ENCODE measurements at regions not wholly inside any gene's neighbourhood (a gene's known extent, or its start where the extent isn't known, plus 50 kb on each side); places are given as distances from the start of the nearest gene placed in this dataset.

DNA sequence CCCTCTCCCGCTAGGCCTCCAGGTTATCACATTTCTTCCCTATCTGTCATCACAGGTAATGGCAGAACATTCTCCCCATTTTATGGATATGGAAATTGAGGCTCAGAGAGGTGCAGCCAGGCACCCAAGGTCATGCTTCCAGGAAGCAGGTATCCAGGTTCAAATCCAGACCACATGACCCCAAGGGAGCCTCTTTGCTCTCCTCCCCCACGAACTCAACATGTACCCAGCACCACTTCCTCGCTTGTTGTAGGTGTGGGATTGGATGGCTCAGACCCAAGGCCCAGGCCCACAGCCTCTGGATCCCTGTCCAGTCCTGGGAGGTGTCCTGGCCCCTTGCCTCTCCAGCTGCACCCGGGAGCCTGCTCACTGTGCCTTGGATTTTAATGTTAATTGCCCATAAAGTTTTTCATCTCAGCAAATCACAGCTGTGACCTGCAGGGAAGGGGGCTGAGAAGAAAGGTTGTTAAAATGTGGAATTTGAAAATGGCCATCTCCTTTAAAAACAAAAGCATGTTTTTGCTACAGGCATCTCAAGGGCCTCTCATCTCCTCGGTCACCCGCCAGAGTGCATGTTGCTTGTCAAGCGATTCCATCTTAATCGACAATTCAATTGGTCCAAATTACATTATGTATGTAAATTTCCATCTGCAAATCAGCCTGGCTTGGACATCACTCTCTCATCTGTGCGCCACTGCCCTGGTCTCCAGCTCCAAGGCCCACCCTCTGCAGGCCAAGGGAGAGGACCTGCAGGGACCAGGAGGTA is 205.4 kb upstream of the ZMIZ1 start:
- no peak overlapping the region for H3K4me3 ChIP-seq (ENCODE audit: low read depth, low read length)

DNA sequence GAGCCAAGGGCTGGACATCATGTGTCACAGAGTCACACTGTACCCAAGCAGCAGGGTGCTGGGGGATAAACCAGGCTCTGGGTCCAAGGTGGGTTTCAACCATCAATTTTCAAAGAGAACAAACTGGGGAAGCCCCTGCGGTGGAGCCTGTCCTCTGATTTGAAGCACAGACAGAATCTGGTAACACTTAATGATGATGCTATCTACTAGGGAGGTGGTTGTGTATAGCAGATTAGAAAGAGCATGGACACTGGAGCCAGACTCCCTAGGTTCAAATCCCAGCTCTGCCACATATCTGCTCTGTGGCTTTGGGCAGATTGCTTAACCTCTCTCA is 204.9 kb upstream of the ZMIZ1 start:
- no peak overlapping the region for H3K4me3 ChIP-seq (ENCODE audit: low read depth, low read length)
- TF ChIP-seq, protein P1, sequence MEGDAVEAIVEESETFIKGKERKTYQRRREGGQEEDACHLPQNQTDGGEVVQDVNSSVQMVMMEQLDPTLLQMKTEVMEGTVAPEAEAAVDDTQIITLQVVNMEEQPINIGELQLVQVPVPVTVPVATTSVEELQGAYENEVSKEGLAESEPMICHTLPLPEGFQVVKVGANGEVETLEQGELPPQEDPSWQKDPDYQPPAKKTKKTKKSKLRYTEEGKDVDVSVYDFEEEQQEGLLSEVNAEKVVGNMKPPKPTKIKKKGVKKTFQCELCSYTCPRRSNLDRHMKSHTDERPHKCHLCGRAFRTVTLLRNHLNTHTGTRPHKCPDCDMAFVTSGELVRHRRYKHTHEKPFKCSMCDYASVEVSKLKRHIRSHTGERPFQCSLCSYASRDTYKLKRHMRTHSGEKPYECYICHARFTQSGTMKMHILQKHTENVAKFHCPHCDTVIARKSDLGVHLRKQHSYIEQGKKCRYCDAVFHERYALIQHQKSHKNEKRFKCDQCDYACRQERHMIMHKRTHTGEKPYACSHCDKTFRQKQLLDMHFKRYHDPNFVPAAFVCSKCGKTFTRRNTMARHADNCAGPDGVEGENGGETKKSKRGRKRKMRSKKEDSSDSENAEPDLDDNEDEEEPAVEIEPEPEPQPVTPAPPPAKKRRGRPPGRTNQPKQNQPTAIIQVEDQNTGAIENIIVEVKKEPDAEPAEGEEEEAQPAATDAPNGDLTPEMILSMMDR (conservative IDR thresholded peaks at IDR 0.05; ENCODE audit: low read depth, low read length) = no peak
- DNase-seq (ENCODE audit: low read depth) = no peak

More for the DNA sequence above, 205.4 kb upstream of the ZMIZ1 start:
- no peak for DNase-seq (ENCODE audit: low read depth)
- TF ChIP-seq, protein P1 (conservative IDR thresholded peaks at IDR 0.05; ENCODE audit: low read depth, low read length) = no peak

DNA sequence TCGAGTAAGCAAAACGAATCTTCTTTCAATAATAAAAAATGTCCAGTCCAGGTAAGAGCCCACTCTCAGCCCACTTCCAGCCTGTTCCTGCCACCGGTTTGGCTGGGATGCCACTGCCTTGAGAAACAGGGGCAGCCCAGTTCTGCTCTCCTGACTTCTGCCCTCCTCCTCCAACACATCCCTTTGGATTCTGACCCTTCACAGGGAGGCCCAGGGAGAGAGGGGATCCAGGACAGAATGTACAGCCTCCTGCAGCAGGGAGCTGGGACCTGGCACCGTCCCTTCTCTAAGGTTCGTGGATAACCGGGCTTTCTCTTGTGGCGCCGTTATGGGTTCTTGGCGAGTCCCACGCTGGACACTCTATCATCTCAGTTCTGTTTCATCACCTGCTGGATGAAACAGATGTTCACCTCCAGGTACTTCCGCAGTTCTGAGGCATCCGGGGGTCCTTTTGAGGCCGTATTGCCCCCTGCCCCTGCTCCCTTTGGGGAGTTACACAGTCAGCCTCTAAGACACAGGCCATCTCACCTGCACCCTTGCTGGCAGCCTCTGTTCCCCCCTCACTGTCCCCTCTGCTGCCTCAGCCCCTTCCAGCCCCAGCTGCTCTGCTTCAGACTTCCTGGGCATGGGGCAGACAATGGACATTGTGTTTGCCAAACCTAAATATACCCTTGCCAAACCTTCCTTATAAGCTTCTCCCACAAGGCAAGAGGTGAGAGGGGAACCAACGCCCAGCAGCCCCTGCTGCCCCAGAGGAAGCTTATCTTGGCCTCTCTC is 203.8 kb upstream of the ZMIZ1 start:
- TF ChIP-seq, protein P1 (conservative IDR thresholded peaks at IDR 0.05; ENCODE audit: low read depth, low read length) = no peak
- no peak overlapping the region for H3K4me3 ChIP-seq (ENCODE audit: low read depth, low read length)
- DNase-seq (ENCODE audit: low read depth) = no peak

DNA sequence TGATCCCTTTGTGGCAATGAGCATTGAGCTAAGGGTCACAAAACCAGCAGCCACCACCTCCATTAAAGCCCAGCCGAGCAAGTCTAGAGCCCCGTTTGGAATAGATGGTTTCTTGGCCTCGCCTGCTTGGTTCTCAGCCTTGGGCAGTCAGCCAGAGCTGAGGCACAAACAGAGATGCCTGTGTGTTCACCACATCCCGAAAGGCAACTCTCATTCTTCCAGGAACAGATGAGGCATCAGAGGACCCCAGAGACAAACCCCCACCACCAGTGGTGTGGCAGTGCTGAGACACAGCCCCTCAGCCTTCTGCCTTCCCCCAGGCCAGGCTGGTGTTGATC is 203.3 kb upstream of the ZMIZ1 start:
- DNase-seq (ENCODE audit: low read depth) = no peak
- H3K4me3 ChIP-seq (ENCODE audit: low read depth, low read length) = no peak overlapping the region
- TF ChIP-seq, protein P1 (conservative IDR thresholded peaks at IDR 0.05; ENCODE audit: low read depth, low read length) = no peak

DNA sequence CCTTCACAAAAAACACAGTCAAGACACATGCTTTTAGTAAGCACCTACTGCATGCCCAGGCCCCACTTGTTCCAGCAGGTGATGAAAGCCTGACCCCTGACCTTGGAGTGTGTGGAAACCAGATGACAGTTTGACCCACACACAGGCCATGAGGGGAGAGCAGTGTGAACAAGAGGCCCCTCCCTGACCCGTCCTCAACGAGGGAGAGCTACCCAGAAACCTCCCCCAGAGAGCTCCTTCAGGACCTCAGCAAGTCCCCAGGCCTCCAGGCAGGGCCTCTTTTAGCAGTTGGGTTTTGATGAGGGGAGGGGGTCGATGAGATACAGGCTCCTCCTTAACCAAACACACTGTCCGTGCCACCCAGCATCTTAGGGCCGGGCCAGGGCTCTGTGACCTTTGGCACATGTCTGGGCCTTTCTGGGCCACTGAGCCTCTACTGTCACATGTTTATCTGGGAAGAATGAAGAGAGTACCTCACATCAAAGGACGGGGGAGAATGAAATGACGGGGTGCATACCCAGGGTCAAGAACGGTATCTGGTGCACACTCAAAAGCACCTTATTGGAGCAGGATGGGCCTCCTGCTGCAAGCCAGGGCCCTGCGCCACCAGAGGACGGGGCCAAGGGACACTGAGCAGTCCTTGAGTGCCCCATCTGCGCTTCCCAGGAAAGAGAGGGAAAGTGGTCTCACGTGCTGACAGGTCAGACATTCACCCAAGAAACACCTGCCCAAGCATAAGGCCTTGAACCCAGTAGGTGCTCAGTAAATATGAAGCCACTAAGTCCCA is 202.6 kb upstream of the ZMIZ1 start:
- no peak overlapping the region for H3K4me3 ChIP-seq (ENCODE audit: low read depth, low read length)
- no peak for DNase-seq (ENCODE audit: low read depth)
- TF ChIP-seq, protein P1 (conservative IDR thresholded peaks at IDR 0.05; ENCODE audit: low read depth, low read length) = no peak

DNA sequence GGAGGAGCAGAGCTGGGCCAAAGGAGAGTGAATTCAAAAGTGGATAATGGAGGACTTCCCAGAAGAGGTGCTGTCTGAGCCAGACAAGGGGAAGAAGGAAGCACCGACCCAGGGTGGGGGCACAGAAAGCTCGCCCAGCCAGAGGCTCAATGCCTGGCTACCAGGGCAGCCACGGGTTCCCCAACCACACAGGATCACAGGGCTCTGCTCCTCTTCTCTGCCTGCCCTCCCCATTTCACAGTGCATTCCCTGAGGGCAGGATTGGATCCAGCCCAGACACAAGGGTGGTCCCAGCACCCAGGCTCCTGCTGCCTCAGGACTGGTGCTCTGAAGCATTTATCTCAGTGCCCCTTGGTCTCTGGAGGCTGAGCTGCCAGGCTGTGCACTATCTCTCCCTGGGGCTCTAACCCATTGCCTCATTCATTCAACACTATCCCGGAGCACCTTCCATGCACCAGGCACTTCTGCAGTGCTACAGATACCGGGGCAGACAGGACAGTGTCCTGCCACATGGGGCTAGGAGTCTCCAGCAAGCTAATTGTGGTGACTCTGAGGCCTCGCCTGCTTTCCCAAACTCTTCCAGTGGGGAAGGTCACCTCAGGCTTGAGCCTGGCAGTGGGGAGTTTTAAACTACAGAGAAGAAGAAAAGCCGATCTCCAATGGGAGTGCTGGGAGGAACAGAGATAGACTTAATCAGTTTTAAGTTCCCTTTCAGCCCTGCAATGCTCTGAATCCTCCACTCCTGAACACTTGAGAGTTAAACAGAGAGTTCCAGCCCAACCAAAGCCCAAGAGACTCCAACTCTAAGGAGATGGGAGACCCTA is 201.8 kb upstream of the ZMIZ1 start:
- TF ChIP-seq, protein P1 (conservative IDR thresholded peaks at IDR 0.05; ENCODE audit: low read depth, low read length) = no peak
- no peak for DNase-seq (ENCODE audit: low read depth)
- H3K4me3 ChIP-seq (ENCODE audit: low read depth, low read length) = no peak overlapping the region

Data from epithelial cell of proximal tubule (primary cell).